ENCODE measurements at regions not wholly inside any gene's neighbourhood (a gene's known extent, or its start where the extent isn't known, plus 50 kb on each side); places are given as distances from the start of the nearest gene placed in this dataset.

DNA sequence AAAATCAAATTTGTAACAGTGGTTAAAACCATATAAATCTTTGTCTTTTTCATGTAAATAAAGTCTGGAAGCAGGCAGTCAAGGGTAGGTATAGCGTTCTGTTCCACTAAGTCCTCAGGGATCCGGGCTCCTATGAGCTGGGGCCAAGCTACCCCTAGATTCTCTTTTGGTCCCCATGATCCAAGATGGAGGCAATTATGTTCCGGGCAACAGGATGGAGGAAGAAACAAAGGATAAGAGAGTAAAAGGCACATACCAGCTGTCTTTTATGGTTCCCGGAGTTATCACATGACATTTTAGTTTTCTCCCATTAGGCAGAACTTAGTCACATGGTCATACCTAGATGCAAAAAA is 224.4 kb upstream of the NFE2L3 start:
- DNase-seq (ENCODE audit: low read depth, low spot score): no peak
- no peak overlapping the region for H3K4me3 ChIP-seq (replicated peaks in 1 of 3; ENCODE audit: insufficient read depth in 1 of 3, low read depth in 1 of 3, low read length in 3 of 3)
- H3K4me1 ChIP-seq (ENCODE audit: control insufficient read depth, extremely low read depth, insufficient read depth, low read length): no peaks in the 10 kb centered on the region
- no peak overlapping the region for H3K9ac ChIP-seq (replicated peaks; ENCODE audit: extremely low read depth, insufficient read depth, low read length)
- H3K9me1 ChIP-seq (replicated peaks; ENCODE audit: control insufficient read depth, extremely low read depth, insufficient read depth, low read length): no peaks in the 10 kb centered on the region
- intact Hi-C loops (cut with micrococcal nuclease): no loop called here
- dilution Hi-C loops (cut with MboI; ENCODE audit: extremely low pct_ligation_motif_present, low sequenced_read_pairs): no loop called here
- peaks cover 0 to 2% of the 10 kb centered on the region in 2 experiments for H3K27me3 ChIP-seq (ENCODE audit: control insufficient read depth in 2 of 2, insufficient read depth in 2 of 2, low read length in 2 of 2)
- H3K4me2 ChIP-seq (ENCODE audit: insufficient read depth, low read length): no peak overlapping the region
- FAIRE-seq: no peak
- no peaks in the 10 kb centered on the region for H4K20me1 ChIP-seq (replicated peaks; ENCODE audit: control insufficient read depth, extremely low read depth, insufficient read depth, low read length)
- ChIA-PET POLR2A (no interaction called here), CTCF (no interaction called here)
- H3K9me3 ChIP-seq (replicated peaks; ENCODE audit: control insufficient read depth, insufficient read depth, low read length): no peaks in the 10 kb centered on the region
- no peaks in the 10 kb centered on the region for H3K36me3 ChIP-seq (ENCODE audit: control insufficient read depth in 2 of 2, extremely low read depth in 1 of 2, insufficient read depth in 2 of 2, low read length in 2 of 2)
- H3K27ac ChIP-seq (ENCODE audit: insufficient read depth, low read depth, low read length): no peak overlapping the region
- no peak overlapping the region for H2AFZ ChIP-seq (ENCODE audit: low read depth, low read length)
- no peaks in the 10 kb centered on the region for H3K79me2 ChIP-seq (ENCODE audit: control insufficient read depth, insufficient read depth, low read length)
- TF ChIP-seq, protein P1, sequence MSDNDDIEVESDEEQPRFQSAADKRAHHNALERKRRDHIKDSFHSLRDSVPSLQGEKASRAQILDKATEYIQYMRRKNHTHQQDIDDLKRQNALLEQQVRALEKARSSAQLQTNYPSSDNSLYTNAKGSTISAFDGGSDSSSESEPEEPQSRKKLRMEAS (IDR thresholded peaks at IDR 0.05; ENCODE audit: insufficient read depth, insufficient read length): no peak
- BruUV-seq (replicated peaks): no TSS peak

DNA sequence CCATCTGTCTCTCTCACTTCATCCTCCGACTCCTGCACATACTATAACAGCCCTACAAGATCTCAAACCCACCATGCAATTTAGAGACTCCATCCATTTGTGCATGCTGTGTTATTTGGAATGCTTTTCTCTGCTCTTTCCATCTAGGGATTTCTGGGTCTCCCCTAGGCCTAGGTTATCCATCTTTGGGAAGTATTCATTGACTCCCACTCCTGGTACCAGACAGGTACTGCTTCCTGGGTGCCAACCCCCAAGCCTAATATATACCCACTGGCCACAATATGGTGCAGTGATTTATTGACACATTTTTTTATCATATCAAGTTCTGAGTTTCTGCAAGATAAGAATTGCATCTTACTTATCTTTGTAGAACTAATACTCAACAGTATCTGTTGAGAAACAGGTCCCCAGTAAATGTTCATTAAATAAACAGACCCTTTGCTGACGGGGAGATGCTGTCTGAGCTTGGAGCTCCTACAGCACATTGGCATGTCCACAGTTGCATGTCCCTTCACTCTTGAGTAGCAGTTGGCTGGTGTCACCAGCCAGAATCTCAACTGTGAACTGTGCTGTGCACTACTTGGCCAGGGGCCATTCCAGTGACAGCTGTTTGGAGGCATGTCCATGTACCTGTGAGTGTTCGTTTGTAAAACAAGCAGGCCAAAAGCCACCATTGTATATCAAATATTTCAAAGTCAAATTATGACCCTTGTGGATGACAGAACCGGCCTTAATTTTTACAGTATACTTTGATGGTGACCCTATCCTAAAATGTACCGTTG is 223.3 kb upstream of the NFE2L3 start:
- no peaks in the 10 kb centered on the region for H3K4me1 ChIP-seq (ENCODE audit: control insufficient read depth, extremely low read depth, insufficient read depth, low read length)
- H4K20me1 ChIP-seq (replicated peaks; ENCODE audit: control insufficient read depth, extremely low read depth, insufficient read depth, low read length): no peaks in the 10 kb centered on the region
- CTCF ChIA-PET: no interaction called here
- no peak overlapping the region for H3K4me3 ChIP-seq (replicated peaks in 1 of 3; ENCODE audit: insufficient read depth in 1 of 3, low read depth in 1 of 3, low read length in 3 of 3)
- no peaks in the 10 kb centered on the region for H3K36me3 ChIP-seq (ENCODE audit: control insufficient read depth in 2 of 2, extremely low read depth in 1 of 2, insufficient read depth in 2 of 2, low read length in 2 of 2)
- POLR2A ChIA-PET: no interaction called here
- no peak overlapping the region for H2AFZ ChIP-seq (ENCODE audit: low read depth, low read length)
- H3K27ac ChIP-seq (ENCODE audit: insufficient read depth, low read depth, low read length): no peak overlapping the region
- DNase-seq (ENCODE audit: low read depth, low spot score) (no peak), FAIRE-seq (no peak)
- no peak overlapping the region for H3K9ac ChIP-seq (replicated peaks; ENCODE audit: extremely low read depth, insufficient read depth, low read length)
- TF ChIP-seq, protein P2, sequence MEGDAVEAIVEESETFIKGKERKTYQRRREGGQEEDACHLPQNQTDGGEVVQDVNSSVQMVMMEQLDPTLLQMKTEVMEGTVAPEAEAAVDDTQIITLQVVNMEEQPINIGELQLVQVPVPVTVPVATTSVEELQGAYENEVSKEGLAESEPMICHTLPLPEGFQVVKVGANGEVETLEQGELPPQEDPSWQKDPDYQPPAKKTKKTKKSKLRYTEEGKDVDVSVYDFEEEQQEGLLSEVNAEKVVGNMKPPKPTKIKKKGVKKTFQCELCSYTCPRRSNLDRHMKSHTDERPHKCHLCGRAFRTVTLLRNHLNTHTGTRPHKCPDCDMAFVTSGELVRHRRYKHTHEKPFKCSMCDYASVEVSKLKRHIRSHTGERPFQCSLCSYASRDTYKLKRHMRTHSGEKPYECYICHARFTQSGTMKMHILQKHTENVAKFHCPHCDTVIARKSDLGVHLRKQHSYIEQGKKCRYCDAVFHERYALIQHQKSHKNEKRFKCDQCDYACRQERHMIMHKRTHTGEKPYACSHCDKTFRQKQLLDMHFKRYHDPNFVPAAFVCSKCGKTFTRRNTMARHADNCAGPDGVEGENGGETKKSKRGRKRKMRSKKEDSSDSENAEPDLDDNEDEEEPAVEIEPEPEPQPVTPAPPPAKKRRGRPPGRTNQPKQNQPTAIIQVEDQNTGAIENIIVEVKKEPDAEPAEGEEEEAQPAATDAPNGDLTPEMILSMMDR (IDR thresholded peaks at IDR 0.05; ENCODE audit: extremely low read depth in 1 of 2, insufficient read depth in 1 of 2, low read depth in 1 of 2, low read length in 2 of 2): no peak
- TF ChIP-seq EZH2 (IDR thresholded peaks at IDR 0.05; ENCODE audit: borderline replicate concordance, low read depth, low read length, severe bottlenecking) (no peak), JUN (IDR thresholded peaks at IDR 0.05; ENCODE audit: borderline replicate concordance, insufficient read depth, insufficient read length, low read depth) (no peak), POLR2A (IDR thresholded peaks at IDR 0.05; ENCODE audit: low read depth, low read length) (no peak), MYC (IDR thresholded peaks at IDR 0.05; ENCODE audit: low read depth, low read length) (no peak), FOS (IDR thresholded peaks at IDR 0.05; ENCODE audit: borderline replicate concordance, insufficient read depth, low read length) (no peak), POLR2AphosphoS5 (IDR thresholded peaks at IDR 0.05; ENCODE audit: insufficient read depth, low read depth, low read length) (no peak), GATA2 (IDR thresholded peaks at IDR 0.05; ENCODE audit: insufficient read depth, insufficient read length, low read depth, low read length) (no peak)
- no peaks in the 10 kb centered on the region for H3K79me2 ChIP-seq (ENCODE audit: control insufficient read depth, insufficient read depth, low read length)
- H3K9me1 ChIP-seq (replicated peaks; ENCODE audit: control insufficient read depth, extremely low read depth, insufficient read depth, low read length): no peaks in the 10 kb centered on the region
- no TSS peak for BruUV-seq (replicated peaks)
- H3K27me3 ChIP-seq (ENCODE audit: control insufficient read depth in 2 of 2, insufficient read depth in 2 of 2, low read length in 2 of 2): no peaks in the 10 kb centered on the region
- no peaks in the 10 kb centered on the region for H3K9me3 ChIP-seq (replicated peaks; ENCODE audit: control insufficient read depth, insufficient read depth, low read length)
- intact Hi-C loops (cut with micrococcal nuclease) (no loop called here), dilution Hi-C loops (cut with MboI; ENCODE audit: extremely low pct_ligation_motif_present, low sequenced_read_pairs) (no loop called here)
- no peak overlapping the region for H3K4me2 ChIP-seq (ENCODE audit: insufficient read depth, low read length)
